ENCODE measurements at regions not wholly inside any gene's neighbourhood (a gene's known extent, or its start where the extent isn't known, plus 50 kb on each side); places are given as distances from the start of the nearest gene placed in this dataset.

DNA sequence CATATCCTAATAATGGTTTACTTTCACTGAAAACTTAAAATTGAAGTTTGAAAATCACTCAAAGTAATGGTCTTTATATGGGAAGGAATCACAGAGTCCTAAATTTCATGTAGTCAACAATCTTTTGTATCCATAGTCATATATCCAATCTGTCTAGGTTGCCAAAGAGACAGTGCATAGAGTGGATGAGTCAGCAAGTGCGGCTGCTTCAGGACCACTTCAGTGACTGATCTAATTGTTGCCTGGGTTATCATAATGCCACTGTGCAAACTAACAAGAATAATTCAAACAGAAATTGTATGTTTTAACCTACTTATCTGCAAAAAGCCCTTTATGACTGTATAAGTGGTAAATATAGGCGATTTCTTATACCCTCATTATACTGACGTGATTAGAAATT is 211.3 kb upstream of the PRR16 start:
- Histone ChIP-seq H3K4me3 (ENCODE audit: low read length) (no peak overlapping the region), H3K27ac (ENCODE audit: low read depth, low read length) (no peak overlapping the region), H3K9me3 (ENCODE audit: low read length) (no peaks in the 10 kb centered on the region), H3K27me3 (ENCODE audit: insufficient read depth, low read length, poor library complexity, severe bottlenecking) (no peaks in the 10 kb centered on the region), H3K4me1 (ENCODE audit: insufficient read depth, low read length) (no peaks in the 10 kb centered on the region), H3K36me3 (ENCODE audit: insufficient read depth, low read length) (no peaks in the 10 kb centered on the region)
- POLR2A ChIA-PET, result no interaction called here
- Mint-ChIP-seq H3K9me3 (peaks cover 0 to 3% (median 2%) of the 10 kb centered on the region in 5 donors), H3K4me3 (no peak overlapping the region), H3K36me3 (no peaks in the 10 kb centered on the region), H3K27me3 (no peaks in the 10 kb centered on the region), H3K27ac (no peak overlapping the region), H3K4me1 (no peaks in the 10 kb centered on the region)
- CTCF ChIA-PET, result no interaction called here
- no peak for DNase-seq

DNA sequence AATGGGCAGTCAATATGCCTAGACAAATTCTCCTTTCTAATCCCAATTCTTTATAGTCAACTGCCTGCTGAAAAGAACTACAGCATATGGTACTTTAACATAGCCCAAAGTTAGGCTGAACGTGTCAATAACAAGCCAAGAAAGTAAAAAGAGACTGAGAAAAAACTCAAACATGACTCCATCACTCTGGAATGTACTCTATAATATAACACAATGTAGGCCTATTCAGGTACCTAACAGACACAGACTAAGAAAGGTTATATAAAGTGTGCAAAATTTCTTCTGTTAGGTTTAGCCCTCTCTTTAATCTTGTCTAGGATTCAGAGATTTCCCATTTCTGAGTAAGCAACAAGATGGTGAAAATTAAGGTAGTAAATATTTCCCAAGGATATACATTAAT is 209.7 kb upstream of the PRR16 start:
- Histone ChIP-seq H3K9me3 (ENCODE audit: low read length) (no peaks in the 10 kb centered on the region), H3K36me3 (ENCODE audit: insufficient read depth, low read length) (no peaks in the 10 kb centered on the region), H3K27me3 (ENCODE audit: insufficient read depth, low read length, poor library complexity, severe bottlenecking) (no peaks in the 10 kb centered on the region), H3K27ac (ENCODE audit: low read depth, low read length) (no peak overlapping the region), H3K4me3 (ENCODE audit: low read length) (no peak overlapping the region), H3K4me1 (ENCODE audit: insufficient read depth, low read length) (no peaks in the 10 kb centered on the region)
- Mint-ChIP-seq H3K9me3 (peaks cover 0 to 3% (median 2%) of the 10 kb centered on the region in 5 donors), H3K27me3 (no peaks in the 10 kb centered on the region), H3K27ac (no peak overlapping the region), H3K4me3 (no peak overlapping the region), H3K36me3 (no peaks in the 10 kb centered on the region), H3K4me1 (no peaks in the 10 kb centered on the region)
- CTCF ChIA-PET, result no interaction called here
- no peak for DNase-seq
- POLR2A ChIA-PET, result no interaction called here

DNA sequence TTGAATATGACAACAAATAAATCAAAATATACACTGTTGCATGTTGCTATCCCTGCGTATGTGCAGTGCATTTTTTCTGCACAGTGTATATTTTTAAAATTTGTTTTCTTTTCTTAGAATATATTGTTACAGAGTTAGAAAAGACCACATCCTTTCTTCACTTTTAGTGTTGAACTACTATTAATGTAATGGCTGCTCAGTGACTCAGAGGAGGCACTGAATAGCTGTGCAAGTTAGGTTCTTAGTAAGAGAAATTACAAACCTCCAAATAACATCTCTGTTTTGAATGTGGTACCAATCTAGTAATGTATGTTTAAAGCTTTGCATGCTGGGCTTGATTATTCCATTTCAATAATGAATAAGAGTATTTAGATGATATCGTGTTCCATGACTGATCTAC is 208.9 kb upstream of the PRR16 start:
- ChIA-PET CTCF (no interaction called here), POLR2A (no interaction called here)
- Histone ChIP-seq H3K27me3 (ENCODE audit: insufficient read depth, low read length, poor library complexity, severe bottlenecking) (no peaks in the 10 kb centered on the region), H3K4me1 (ENCODE audit: insufficient read depth, low read length) (no peaks in the 10 kb centered on the region), H3K4me3 (ENCODE audit: low read length) (no peak overlapping the region), H3K9me3 (ENCODE audit: low read length) (no peaks in the 10 kb centered on the region), H3K27ac (ENCODE audit: low read depth, low read length) (no peak overlapping the region), H3K36me3 (ENCODE audit: insufficient read depth, low read length) (no peaks in the 10 kb centered on the region)
- H3K4me1 Mint-ChIP-seq, result no peaks in the 10 kb centered on the region
- H3K27ac Mint-ChIP-seq, result no peak overlapping the region
- no peaks in the 10 kb centered on the region for H3K36me3 Mint-ChIP-seq
- DNase-seq, result no peak
- H3K9me3 Mint-ChIP-seq, result peaks cover 0 to 5% (median 0%) of the 10 kb centered on the region in 5 donors
- H3K27me3 Mint-ChIP-seq, result no peaks in the 10 kb centered on the region
- H3K4me3 Mint-ChIP-seq, result no peak overlapping the region

DNA sequence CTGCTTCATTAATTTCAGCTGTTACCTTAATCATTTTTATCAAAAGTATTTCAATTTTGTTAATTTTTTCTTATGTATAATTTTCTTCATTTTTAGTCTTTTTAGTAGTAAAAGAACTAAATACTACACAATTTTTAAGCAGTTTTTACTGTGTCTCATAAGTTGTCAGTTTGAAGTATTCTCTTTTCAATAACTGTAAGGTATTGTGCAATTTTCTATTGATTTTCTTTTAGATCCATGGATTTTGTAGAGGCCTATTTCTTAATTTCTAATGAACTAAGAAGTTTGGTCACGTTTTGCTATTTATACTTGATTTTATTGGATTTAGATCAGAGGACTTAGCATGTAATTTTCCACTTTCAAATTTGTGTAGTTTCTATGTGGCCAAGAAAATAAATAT is 207.7 kb upstream of the PRR16 start:
- POLR2A ChIA-PET, result no interaction called here
- Histone ChIP-seq H3K4me1 (ENCODE audit: insufficient read depth, low read length) (no peaks in the 10 kb centered on the region), H3K4me3 (ENCODE audit: low read length) (no peak overlapping the region), H3K27me3 (ENCODE audit: insufficient read depth, low read length, poor library complexity, severe bottlenecking) (no peaks in the 10 kb centered on the region), H3K27ac (ENCODE audit: low read depth, low read length) (no peak overlapping the region), H3K9me3 (ENCODE audit: low read length) (no peaks in the 10 kb centered on the region), H3K36me3 (ENCODE audit: insufficient read depth, low read length) (no peaks in the 10 kb centered on the region)
- H3K27me3 Mint-ChIP-seq, result no peaks in the 10 kb centered on the region
- peaks cover 0 to 7% (median 0%) of the 10 kb centered on the region in 5 donors for H3K9me3 Mint-ChIP-seq
- H3K4me3 Mint-ChIP-seq, result no peak overlapping the region
- no peak overlapping the region for H3K27ac Mint-ChIP-seq
- H3K4me1 Mint-ChIP-seq, result no peaks in the 10 kb centered on the region
- CTCF ChIA-PET, result no interaction called here
- no peak for DNase-seq
- no peaks in the 10 kb centered on the region for H3K36me3 Mint-ChIP-seq

DNA sequence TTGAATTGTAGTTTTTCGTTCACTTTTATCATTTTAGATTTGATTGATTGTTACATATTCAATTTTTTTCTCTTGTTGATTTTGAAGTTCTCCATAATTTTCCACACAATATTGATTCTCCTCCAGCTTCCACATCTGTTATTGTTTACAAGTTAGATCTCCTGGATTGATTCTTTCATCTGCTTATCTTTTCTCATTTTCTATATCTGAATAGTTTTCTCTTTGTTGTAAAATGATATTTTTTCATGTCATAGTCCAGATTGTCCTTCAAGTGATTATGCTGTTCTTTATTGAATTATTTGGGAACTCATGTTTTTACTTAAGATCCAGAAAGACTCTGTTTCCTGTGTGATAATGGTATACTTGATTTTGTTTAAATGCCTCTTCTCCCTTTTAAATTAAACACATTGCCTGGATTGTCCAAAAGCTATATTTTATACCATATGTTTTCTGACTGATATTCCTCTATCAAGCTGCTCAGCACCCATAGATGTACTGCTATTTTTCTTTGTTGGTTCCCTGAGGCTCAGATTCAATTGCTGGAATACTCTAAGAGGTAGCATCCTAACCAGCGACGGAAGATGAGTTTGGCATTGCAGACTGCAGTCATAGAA is 206.6 kb upstream of the PRR16 start:
- no peak overlapping the region for H3K4me3 Mint-ChIP-seq
- no peaks in the 10 kb centered on the region for H3K36me3 Mint-ChIP-seq
- H3K27ac Mint-ChIP-seq, result no peak overlapping the region
- H3K4me1 Mint-ChIP-seq, result no peaks in the 10 kb centered on the region
- CTCF ChIA-PET, result no interaction called here
- Histone ChIP-seq H3K4me3 (ENCODE audit: low read length) (no peak overlapping the region), H3K27ac (ENCODE audit: low read depth, low read length) (no peak overlapping the region), H3K4me1 (ENCODE audit: insufficient read depth, low read length) (no peaks in the 10 kb centered on the region), H3K27me3 (ENCODE audit: insufficient read depth, low read length, poor library complexity, severe bottlenecking) (no peaks in the 10 kb centered on the region), H3K36me3 (ENCODE audit: insufficient read depth, low read length) (no peaks in the 10 kb centered on the region), H3K9me3 (ENCODE audit: low read length) (no peaks in the 10 kb centered on the region)
- H3K9me3 Mint-ChIP-seq, result peaks cover 0 to 7% (median 0%) of the 10 kb centered on the region in 5 donors
- H3K27me3 Mint-ChIP-seq, result no peaks in the 10 kb centered on the region
- DNase-seq, result no peak
- POLR2A ChIA-PET, result no interaction called here

DNA sequence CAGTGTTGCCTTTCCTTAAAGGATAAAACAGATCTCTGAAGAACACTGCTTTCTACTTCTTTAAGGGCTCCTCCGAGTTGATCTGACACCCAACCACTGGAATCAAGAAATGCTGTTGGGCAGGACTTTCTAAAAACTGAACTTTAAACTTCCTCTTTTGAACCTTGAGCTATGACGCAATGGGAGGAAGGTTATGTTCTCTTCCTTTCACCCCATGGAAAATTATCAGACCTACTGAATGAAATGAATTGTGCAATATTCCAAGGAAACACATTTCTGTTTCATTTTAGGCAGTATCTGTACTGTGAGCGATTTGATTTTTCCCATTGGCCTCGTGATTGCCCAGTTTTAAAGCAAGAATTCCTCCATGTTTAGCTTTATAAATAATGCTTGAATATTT is 206.0 kb upstream of the PRR16 start:
- Histone ChIP-seq H3K4me1 (ENCODE audit: insufficient read depth, low read length) (no peaks in the 10 kb centered on the region), H3K27ac (ENCODE audit: low read depth, low read length) (no peak overlapping the region), H3K9me3 (ENCODE audit: low read length) (no peaks in the 10 kb centered on the region), H3K27me3 (ENCODE audit: insufficient read depth, low read length, poor library complexity, severe bottlenecking) (no peaks in the 10 kb centered on the region), H3K4me3 (ENCODE audit: low read length) (no peak overlapping the region), H3K36me3 (ENCODE audit: insufficient read depth, low read length) (no peaks in the 10 kb centered on the region)
- ChIA-PET POLR2A (no interaction called here), CTCF (no interaction called here)
- Mint-ChIP-seq H3K36me3 (no peaks in the 10 kb centered on the region), H3K9me3 (peaks cover 0 to 7% (median 0%) of the 10 kb centered on the region in 5 donors), H3K4me1 (no peaks in the 10 kb centered on the region), H3K4me3 (no peak overlapping the region), H3K27ac (no peak overlapping the region), H3K27me3 (no peaks in the 10 kb centered on the region)
- no peak for DNase-seq

DNA sequence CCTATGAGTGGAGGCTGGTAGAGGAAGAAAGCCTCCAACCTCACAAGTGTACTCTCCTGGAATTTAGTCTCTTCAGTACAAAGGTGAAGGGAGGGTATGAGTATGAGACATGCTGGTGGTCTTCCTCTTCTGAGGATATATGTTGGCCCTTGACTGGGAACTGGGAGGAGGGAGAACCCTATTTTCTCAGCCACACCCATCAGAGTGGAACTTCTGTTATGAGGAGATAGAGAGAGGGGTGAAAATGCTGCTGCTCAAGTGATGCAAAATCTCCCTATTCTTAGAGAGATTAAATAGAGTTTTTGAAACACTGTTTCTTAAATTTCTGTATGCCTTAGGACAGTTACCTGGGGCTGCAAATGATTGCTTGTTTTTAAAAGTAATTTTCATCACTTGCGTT is 203.4 kb upstream of the PRR16 start:
- CTCF ChIA-PET, result no interaction called here
- H3K4me3 ChIP-seq (ENCODE audit: low read length), result no peak overlapping the region
- H3K27me3 Mint-ChIP-seq, result no peaks in the 10 kb centered on the region

DNA sequence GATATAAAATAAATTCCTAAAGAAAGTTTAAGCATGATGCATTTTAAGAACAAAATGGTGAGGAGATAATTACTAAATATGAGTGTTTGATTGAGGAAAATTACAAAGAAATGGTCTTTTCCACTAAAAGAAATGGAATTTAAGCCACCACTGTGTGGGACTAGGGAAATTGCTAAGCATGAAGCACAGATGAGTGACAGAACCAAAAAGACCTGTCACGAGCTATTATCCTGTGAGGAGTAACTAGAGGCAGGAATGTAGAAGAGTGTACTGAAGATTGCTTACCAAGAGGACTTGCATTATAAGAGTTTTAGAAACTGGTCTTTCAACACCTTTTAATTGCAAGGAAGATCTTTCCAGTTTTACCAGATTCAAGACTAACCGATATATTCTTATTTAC is 193.6 kb upstream of the PRR16 start:
- no peaks in the 10 kb centered on the region for H3K36me3 Mint-ChIP-seq
- Histone ChIP-seq H3K4me1 (ENCODE audit: insufficient read depth, low read length) (no peaks in the 10 kb centered on the region), H3K27ac (ENCODE audit: low read depth, low read length) (no peak overlapping the region), H3K27me3 (ENCODE audit: insufficient read depth, low read length, poor library complexity, severe bottlenecking) (no peaks in the 10 kb centered on the region), H3K4me3 (ENCODE audit: low read length) (no peak overlapping the region), H3K9me3 (ENCODE audit: low read length) (no peaks in the 10 kb centered on the region), H3K36me3 (ENCODE audit: insufficient read depth, low read length) (no peaks in the 10 kb centered on the region)
- ChIA-PET CTCF (no interaction called here), POLR2A (no interaction called here)
- H3K9me3 Mint-ChIP-seq, result peaks cover 11 to 19% (median 14%) of the 10 kb centered on the region in 5 donors
- no peaks in the 10 kb centered on the region for H3K4me1 Mint-ChIP-seq
- H3K27me3 Mint-ChIP-seq, result no peaks in the 10 kb centered on the region
- no peak overlapping the region for H3K4me3 Mint-ChIP-seq
- H3K27ac Mint-ChIP-seq, result no peak overlapping the region
- no peak for DNase-seq

More for the DNA sequence above, 203.4 kb upstream of the PRR16 start:
- Mint-ChIP-seq H3K4me3 (no peak overlapping the region), H3K9me3 (peaks cover 0 to 7% (median 0%) of the 10 kb centered on the region in 5 donors), H3K36me3 (no peaks in the 10 kb centered on the region), H3K4me1 (no peaks in the 10 kb centered on the region), H3K27ac (no peak overlapping the region)
- POLR2A ChIA-PET, result interaction anchor here (0.6 kb wide), 1 partner anchor 1697 kb away, joined by 6 read pairs; no protein-coding TSS in a partner anchor
- H3K27me3 ChIP-seq (ENCODE audit: insufficient read depth, low read length, poor library complexity, severe bottlenecking), result no peaks in the 10 kb centered on the region
- DNase-seq, result no peak
- no peaks in the 10 kb centered on the region for H3K36me3 ChIP-seq (ENCODE audit: insufficient read depth, low read length)
- no peaks in the 10 kb centered on the region for H3K4me1 ChIP-seq (ENCODE audit: insufficient read depth, low read length)
- H3K9me3 ChIP-seq (ENCODE audit: low read length), result no peaks in the 10 kb centered on the region
- H3K27ac ChIP-seq (ENCODE audit: low read depth, low read length), result no peak overlapping the region

DNA sequence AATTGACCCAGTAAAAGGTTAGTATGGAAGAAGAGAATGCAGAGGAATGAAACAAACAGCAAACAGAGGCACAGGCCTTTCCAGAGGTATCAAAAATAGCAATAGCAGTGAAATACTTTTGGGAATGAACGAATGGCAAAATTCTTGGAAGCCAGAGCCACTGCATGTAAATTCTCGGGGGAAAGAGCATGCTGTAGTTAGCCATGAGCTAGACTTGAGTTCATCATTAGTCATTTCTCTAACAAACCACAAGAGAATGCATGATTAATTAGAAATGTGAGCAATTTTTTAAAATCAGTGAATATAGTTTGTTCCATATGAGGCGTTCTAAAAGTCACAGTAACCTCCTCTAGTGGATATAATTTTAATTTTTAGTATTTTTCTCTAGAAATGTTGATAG is 170.3 kb upstream of the PRR16 start:
- H3K9me3 Mint-ChIP-seq, result peaks cover 0 to 10% (median 5%) of the 10 kb centered on the region in 5 donors
- no peak overlapping the region for H3K27ac Mint-ChIP-seq

More for the DNA sequence above, 170.3 kb upstream of the PRR16 start:
- no peaks in the 10 kb centered on the region for H3K4me1 ChIP-seq (ENCODE audit: insufficient read depth, low read length)
- no peaks in the 10 kb centered on the region for H3K27me3 ChIP-seq (ENCODE audit: insufficient read depth, low read length, poor library complexity, severe bottlenecking)
- ChIA-PET CTCF (no interaction called here), POLR2A (no interaction called here)
- H3K4me3 ChIP-seq (ENCODE audit: low read length), result no peak overlapping the region
- Mint-ChIP-seq H3K27me3 (no peaks in the 10 kb centered on the region), H3K4me3 (no peak overlapping the region), H3K4me1 (no peaks in the 10 kb centered on the region), H3K36me3 (no peaks in the 10 kb centered on the region)
- H3K27ac ChIP-seq (ENCODE audit: low read depth, low read length), result no peak overlapping the region
- DNase-seq, result no peak
- no peaks in the 10 kb centered on the region for H3K9me3 ChIP-seq (ENCODE audit: low read length)
- H3K36me3 ChIP-seq (ENCODE audit: insufficient read depth, low read length), result no peaks in the 10 kb centered on the region
